WERI-Rb-1 (cell line): ENCODE measurements at regions not wholly inside any gene's neighbourhood (a gene's known extent, or its start where the extent isn't known, plus 50 kb on each side); places are given as distances from the start of the nearest gene placed in this dataset.

ENCODE experiments used
- DNase-seq: peaks from one replicate; pipeline ENCODE4 v3.0.0-alpha.2; 2020
- H3K27ac ChIP-seq: fragments of 250-450 bp; sonication (Bioruptor Pico); 2 replicates; pipeline ENCODE4 v1.5.1; 2020; ENCODE audit warnings: mild to moderate bottlenecking, moderate library complexity
- H3K27me3 ChIP-seq: fragments of 250-450 bp; sonication (Bioruptor Pico); 2 replicates; pipeline ENCODE4 v1.5.1; 2021; ENCODE audit warnings: mild to moderate bottlenecking, low read depth, moderate library complexity; ENCODE audit not compliant: insufficient read depth, severe bottlenecking
- H3K36me3 ChIP-seq: fragments of 250-450 bp; sonication (Bioruptor Pico); 2 replicates; pipeline ENCODE4 v1.5.1; 2020; ENCODE audit warnings: mild to moderate bottlenecking, moderate library complexity
- H3K4me3 ChIP-seq: 2 replicates; pipeline ENCODE4 v1.5.1; 2011; ENCODE audit warnings: low read depth, mild to moderate bottlenecking, control low read depth, low read length
- H3K9me3 ChIP-seq: fragments of 250-450 bp; sonication (Bioruptor Pico); 2 replicates; pipeline ENCODE4 v1.5.1; 2021; ENCODE audit warnings: mild to moderate bottlenecking, moderate library complexity; ENCODE audit not compliant: severe bottlenecking
- TF ChIP-seq, protein P1 (sequence below): IDR thresholded peaks from 2 replicates; pipeline ENCODE4 v1.5.1; 2011; ENCODE audit warnings: low read depth, mild to moderate bottlenecking, control low read depth, inconsistent platforms, low read length

DNA sequence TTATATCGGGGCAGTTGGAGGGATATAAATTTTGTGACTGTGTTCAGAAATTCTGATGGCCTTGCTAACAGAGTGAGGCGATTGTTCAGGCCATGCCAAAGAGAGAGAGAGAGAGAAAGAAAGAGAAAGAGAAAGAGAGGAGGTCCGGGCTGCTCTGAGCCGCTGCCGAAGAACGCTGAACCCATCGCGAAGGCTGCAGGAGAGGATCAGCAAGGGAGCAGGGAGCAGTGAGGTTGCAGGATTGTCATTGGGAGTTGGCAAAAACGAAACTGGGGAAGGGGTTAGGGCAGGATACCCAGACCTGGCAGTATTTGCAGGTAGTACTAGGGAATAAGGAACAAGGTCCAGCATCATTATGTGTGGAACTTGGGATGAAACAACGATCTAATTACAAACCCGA lies 537.1 kb downstream of the INSC start:
- H3K9me3 ChIP-seq = no peaks in the 10 kb centered on the region
- TF ChIP-seq, protein P1, sequence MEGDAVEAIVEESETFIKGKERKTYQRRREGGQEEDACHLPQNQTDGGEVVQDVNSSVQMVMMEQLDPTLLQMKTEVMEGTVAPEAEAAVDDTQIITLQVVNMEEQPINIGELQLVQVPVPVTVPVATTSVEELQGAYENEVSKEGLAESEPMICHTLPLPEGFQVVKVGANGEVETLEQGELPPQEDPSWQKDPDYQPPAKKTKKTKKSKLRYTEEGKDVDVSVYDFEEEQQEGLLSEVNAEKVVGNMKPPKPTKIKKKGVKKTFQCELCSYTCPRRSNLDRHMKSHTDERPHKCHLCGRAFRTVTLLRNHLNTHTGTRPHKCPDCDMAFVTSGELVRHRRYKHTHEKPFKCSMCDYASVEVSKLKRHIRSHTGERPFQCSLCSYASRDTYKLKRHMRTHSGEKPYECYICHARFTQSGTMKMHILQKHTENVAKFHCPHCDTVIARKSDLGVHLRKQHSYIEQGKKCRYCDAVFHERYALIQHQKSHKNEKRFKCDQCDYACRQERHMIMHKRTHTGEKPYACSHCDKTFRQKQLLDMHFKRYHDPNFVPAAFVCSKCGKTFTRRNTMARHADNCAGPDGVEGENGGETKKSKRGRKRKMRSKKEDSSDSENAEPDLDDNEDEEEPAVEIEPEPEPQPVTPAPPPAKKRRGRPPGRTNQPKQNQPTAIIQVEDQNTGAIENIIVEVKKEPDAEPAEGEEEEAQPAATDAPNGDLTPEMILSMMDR = no peak
- H3K36me3 ChIP-seq = no peaks in the 10 kb centered on the region
- no peak for DNase-seq
- peaks cover 6% of the 10 kb centered on the region for H3K27me3 ChIP-seq
- H3K27ac ChIP-seq = no peak overlapping the region
- H3K4me3 ChIP-seq = no peak overlapping the region

DNA sequence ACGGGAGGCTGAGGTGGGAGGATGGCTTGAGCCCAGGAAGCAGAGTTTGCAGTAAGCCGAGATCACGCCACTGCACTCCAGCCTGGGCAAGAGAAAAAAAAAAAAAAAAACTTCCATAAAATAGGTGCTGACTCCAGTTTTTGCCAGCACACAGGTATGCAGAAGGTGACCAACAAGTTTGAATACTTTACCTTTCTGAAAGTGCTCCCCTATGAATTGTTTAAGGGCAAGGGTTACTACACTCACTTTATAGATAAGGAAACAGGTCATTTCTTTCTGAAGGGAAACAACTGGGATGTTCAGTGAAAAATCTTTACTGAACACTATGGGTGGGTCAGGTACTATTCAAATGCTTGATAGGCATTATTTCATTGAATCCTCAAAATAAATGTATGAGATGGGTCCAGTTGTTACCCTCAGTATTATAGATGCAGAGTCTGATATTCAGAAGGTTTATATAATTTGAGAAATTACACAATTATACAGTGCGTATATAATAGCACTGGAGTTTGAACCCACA lies 538.5 kb downstream of the INSC start:
- DNase-seq = no peak
- H3K4me3 ChIP-seq = no peak overlapping the region
- peaks cover 17% of the 10 kb centered on the region for H3K27me3 ChIP-seq
- no peaks in the 10 kb centered on the region for H3K36me3 ChIP-seq
- TF ChIP-seq, protein P1 = no peak
- H3K27ac ChIP-seq = no peak overlapping the region
- H3K9me3 ChIP-seq = no peaks in the 10 kb centered on the region

DNA sequence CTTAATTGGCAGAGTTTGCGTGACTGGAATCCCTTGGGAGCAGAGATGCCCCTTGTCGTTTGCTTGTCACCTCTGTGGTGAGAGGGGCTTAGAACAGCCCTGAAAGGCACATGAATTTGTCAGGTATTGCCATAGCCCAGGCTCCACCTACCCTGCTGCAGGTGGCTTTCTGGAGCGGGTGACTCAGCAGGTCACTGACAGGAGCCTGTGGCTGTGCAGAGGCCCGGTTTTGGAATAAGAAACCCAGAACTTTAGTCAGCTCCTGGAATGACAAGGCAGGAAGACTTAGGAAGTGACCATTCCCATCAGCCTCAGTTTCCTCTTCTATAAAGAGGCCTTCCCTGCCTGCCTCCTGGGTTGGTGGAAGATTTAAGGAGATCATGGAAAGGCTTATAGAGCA lies 539.7 kb downstream of the INSC start:
- Histone ChIP-seq H3K4me3 (no peak overlapping the region), H3K36me3 (no peaks in the 10 kb centered on the region), H3K27me3 (peaks cover 25% of the 10 kb centered on the region), H3K27ac (no peak overlapping the region), H3K9me3 (no peaks in the 10 kb centered on the region)
- TF ChIP-seq, protein P1 = no peak
- DNase-seq = no peak

DNA sequence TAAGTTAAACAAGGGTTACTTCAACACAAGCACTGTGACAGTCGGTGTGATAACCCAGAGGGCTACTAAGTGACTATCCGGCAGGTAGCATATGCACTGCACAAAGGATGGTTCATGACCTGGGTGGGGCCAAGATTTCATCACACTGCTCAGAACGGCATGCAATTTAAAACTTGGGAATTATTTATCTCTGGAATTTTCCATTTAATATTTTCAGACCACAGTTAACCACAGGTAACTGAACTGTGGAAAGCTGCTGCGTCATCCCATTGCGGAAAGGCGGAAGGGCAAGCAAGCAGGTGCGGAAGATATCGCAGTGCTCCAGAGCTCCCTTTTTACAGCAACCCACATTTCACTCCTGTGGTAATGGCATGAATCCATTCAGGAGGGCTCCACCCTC lies 540.8 kb downstream of the INSC start:
- H3K27ac ChIP-seq = no peak overlapping the region
- no peak overlapping the region for H3K4me3 ChIP-seq
- peaks cover 34% of the 10 kb centered on the region for H3K27me3 ChIP-seq
- no peaks in the 10 kb centered on the region for H3K9me3 ChIP-seq
- H3K36me3 ChIP-seq = no peaks in the 10 kb centered on the region
- no peak for DNase-seq
- TF ChIP-seq, protein P1 = no peak

DNA sequence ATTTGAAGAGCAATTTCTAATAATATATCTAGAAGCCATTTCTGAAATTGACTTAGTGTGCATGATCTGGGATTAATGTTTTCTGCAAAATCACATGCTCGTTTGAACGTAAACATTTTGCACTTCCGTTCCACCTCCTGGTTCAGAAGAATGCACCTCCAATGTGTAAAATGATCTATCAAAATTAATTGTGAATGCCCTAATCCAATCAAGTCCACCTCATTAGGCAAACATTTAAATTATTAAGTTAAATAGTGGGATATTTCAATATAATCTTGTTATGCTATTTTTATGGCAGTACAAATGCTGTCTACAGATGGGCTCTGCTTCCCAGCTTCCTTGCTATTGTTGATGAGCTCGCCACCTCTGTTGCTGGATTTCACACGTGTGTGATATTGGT lies 542.5 kb downstream of the INSC start:
- Histone ChIP-seq H3K27me3 (peaks cover 48% of the 10 kb centered on the region), H3K4me3 (no peak overlapping the region), H3K36me3 (no peaks in the 10 kb centered on the region), H3K9me3 (no peaks in the 10 kb centered on the region), H3K27ac (no peak overlapping the region)
- no peak for DNase-seq
- TF ChIP-seq, protein P1 = no peak

DNA sequence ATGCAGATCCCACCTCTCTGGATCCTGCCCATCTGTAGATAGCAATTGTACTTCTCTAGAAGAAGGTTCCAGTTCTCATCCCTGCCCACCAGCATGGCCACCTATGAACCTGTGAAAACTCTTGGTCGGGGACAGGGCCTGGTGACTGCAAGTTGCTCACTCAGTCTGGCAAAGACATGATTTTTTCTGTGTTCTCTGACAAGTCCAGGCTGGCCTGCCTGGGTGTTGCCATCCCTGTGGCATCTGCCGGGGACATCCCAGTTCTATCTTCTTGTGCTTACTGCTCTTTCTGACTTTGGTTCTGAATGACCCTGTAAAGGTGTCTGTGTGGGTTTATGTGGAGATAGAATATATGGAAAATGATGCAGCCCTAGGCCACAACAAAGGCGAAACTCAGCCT lies 545.8 kb downstream of the INSC start:
- TF ChIP-seq, protein P1 = no peak
- no peak for DNase-seq
- Histone ChIP-seq H3K4me3 (no peak overlapping the region), H3K9me3 (no peaks in the 10 kb centered on the region), H3K27ac (no peak overlapping the region), H3K27me3 (peaks cover 65% of the 10 kb centered on the region), H3K36me3 (no peaks in the 10 kb centered on the region)
